HG02938 (cell line): ENCODE measurements at regions not wholly inside any gene's neighbourhood (a gene's known extent, or its start where the extent isn't known, plus 50 kb on each side); places are given as distances from the start of the nearest gene placed in this dataset.

Experiments
- ATAC-seq: cut with Tn5 transposase; IDR thresholded peaks from one replicate; pipeline ENCODE4 v1.9.1; 2021; ENCODE audit warnings: mild to moderate bottlenecking, moderate library complexity; ENCODE audit not compliant: unreplicated experiment

DNA sequence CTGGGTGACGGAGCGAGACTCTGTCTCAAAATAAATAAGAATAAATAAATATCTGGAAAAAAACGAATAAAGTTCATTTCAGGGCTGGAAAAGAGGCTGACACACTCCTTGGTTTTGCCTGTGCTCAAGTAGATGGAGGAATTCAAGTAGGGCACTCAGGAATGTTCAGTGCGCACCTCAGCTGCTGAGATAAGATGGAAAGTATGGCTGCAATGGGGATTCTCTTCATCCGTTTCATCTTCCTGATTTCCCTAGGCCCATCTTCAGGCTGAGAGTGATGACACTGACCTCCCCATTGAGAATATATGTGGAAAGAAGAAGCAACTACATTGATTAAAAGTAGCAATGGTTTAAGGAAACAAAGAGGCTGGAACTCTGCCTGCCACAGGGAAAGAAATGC, 130.5 kb upstream of the ZNF644 start:
- ATAC-seq, result no peak

DNA sequence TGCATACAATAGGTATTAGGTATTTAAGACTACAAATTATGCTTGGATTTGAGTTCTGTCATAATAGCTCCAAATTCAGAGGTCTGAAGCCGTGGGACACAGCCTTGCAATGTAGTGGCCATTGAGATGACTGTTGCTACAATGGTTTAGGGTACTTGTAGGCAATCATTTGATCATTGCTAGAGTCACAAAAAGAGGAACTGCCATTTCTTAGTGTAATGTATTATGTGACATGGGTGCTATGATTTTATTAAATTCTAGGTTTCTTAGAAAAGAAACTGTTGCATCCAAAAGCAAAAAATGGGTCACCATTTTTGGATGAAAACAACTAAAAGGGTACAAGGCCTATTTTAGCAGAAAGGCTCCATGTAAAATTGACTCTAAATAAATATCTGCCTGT, 129.9 kb upstream of the ZNF644 start:
- no peak for ATAC-seq

- ATAC-seq, result no peak
Measured at GRCh38 chr1:91148641-91149069, 126.8 kb upstream of the ZNF644 start.

DNA sequence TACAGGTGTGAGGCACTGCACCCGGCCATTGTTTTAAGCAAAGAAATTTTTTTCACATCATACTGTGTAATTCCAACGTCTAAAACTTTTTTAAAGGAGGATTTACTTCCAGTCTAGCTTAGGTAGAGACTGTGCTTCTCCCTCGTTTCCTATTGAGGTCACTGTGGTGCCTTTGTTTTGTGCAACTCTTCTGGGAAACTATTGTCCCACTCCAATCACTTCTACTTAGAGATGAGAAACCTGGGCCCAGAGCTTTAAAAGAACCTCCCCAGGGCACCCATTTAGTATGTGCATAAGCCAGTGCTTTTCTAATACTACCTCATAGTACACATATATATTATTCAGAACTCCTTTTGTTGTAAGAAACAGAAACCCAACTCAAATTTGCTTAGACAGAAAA, 120.0 kb upstream of the ZNF644 start:
- ATAC-seq, result no peak

- no peak for ATAC-seq
Measured at GRCh38 chr1:91138959-91139358, 117.1 kb upstream of the ZNF644 start.

DNA sequence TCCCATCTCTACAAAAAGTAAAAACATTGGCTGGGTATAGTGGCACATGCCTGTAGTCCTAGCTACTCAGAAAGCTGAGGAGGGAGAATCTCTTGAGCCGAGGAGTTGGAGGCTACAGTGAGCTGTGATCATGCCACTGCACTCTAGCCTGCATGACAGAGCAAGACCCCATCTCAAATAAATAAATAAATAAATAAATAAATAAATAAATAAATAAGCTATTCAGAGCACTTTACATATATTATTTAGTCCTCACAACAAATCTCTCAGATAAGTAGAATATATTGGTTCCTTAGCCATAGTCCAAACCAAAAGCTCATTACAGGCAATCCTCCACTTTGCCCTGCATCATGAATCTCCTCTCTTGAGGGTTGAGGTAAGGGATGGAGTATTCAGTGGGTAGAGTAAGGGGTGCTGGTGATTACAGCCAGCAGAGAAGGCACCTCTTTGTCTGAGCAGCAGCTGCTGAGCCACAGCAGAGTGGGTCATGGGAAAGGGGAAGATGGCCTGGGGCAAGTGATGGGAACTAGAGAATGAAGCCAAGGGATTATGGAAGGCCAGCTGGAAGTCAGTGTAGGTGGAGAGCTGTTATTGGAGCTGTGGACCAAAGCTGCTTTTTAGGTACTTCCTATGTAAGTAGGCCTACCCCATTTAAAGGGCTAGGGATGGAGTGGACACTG, 115.5 kb upstream of the ZNF644 start:
- no peak for ATAC-seq

DNA sequence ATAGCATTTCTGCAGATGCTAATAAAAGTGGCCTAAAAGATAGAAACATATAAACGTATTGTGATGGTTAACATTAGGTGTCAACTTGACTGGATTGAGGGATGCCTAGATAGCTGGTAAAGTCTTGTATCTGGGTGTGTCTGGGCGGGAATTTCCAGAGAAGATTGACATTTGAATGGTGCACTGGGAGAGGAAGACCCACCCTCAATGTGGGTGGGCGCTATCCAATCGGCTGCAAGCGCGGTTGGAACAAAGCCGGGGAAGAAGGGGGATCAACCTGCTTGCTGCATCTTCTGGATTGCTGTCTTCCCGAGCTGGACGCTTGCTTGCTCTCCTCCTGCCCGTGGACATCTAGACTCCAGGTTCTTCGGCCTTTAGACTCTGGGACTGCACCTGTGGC, 114.0 kb upstream of the ZNF644 start:
- ATAC-seq, result no peak

GRCh38 chr1:91133248-91133647, 111.4 kb upstream of the ZNF644 start:
- ATAC-seq, result no peak

DNA sequence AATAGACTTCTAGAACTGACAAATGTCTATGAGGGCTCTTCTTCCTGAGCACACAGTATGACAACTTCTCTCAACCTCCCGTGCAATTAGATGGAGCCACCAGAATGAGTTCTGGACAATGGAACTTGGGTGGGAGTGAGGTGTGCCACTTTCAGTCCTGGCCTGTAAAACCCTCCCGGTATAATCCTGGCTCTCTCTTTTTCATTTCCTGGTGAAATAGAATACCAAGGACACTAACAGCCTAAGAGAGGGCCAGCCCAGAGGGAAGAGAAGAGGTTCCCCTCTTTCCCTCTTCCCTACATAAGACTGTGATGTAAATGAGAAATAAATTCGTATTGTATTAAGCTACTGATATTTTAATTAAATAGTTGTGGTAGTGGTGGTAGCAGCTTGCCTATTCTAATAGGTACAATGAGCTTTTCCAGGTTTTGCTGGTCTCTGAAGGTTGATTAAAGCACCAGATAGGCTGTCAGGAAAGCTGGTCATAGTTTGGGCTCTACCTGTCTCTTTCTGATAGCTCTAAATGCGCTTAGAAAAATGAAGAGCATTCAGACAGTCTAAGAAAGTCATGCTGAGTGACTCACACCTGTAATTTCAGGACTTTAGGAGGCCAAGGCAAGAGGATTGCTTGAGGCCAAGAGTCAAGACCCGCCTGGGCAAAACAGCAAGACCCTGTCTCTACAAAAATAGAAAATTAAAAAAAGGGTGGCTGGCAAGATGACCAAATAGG, 108.6 kb upstream of the ZNF644 start:
- ATAC-seq, result no peak

GRCh38 chr1:91129458-91129857, 107.6 kb upstream of the ZNF644 start:
- no peak for ATAC-seq

- ATAC-seq, result no peak
Measured at GRCh38 chr1:91129017-91129416, 107.2 kb upstream of the ZNF644 start.

DNA sequence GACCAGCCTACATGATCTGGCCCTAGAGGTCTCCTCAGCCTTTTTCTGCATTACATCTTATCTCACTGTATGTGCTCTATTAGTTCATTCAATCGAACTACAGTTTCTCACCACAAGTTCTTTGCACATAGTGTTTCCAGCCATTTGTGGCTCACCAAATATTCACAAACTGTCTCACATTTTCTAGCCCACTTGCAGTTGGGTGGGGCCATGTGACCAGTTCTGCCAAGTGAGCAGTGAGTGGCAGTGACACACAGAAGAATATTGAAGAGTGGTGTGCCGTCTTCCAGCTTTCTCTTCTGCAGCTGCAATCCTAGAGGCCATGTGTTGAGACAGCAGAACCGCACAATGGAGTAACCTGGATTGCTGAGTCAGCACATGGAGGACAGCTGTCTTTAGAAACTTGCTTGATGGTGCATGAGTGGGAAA, 103.2 kb upstream of the ZNF644 start:
- no peak for ATAC-seq

GRCh38 chr1:91124290-91124985, 102.6 kb upstream of the ZNF644 start:
- ATAC-seq, result no peak

DNA sequence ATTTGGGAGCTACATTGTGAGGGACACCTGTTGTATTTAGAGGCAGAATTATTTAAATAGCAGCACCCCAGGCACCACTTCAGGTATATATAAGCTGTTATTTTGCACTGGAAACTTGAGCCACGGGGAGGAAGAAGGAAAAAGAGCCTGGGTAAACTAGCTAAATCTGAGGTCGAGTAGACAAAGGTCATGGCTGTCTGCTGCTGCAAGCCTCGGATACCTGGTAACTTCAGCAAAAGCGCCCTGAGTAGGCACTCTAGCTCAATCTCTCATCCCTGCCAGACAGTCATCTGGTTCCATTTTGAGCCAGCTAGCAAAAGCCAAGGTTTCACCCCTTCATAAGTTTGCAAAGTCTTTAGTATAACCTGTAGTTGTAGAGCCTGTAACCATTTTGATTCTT, 101.9 kb upstream of the ZNF644 start:
- ATAC-seq, result no peak

GRCh38 chr1:91123319-91123718, 101.5 kb upstream of the ZNF644 start:
- ATAC-seq, result no peak

- ATAC-seq, result no peak
Measured at GRCh38 chr1:91122106-91122717, 100.4 kb upstream of the ZNF644 start.

GRCh38 chr1:91121366-91121765, 99.5 kb upstream of the ZNF644 start:
- no peak for ATAC-seq

DNA sequence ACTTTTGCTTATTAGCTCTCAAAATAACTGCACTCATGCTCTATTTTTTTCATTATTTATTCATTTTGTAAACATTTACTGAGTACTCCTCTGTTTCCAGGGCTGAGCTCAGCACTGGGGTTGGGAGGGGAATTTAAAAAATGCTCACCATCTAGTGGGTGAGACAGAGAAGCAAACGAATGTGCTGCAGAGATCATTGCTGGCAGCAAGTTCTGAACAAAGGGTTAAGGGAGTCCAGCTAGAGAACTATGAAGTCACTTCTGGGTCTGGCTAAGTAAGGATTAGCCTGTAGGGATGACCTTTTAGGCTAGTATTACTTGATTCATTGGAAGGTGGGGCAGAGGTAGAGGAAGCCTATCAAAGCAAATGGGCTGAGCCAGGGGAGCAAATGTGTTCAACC, 99.1 kb upstream of the ZNF644 start:
- ATAC-seq, result no peak

DNA sequence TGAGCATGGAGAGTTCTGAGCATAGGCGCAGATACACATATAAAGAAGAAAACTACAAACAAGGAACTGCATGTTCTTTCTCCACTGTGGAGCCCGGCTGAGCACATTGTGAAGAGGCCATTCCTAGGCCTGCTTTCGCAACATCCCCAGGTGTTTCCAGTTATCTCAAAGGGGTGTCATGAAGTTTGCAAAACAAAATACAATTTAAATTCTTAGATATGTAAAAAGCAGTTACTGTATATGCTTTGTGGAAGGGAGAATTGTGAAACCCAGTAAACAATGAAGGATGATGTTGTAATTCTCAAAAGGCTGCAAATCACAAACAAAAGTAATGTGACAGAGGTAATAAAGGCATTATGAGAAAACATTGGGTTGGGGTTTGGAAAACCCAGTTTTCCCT, 98.6 kb upstream of the ZNF644 start:
- no peak for ATAC-seq

GRCh38 chr1:91104712-91105111, 82.9 kb upstream of the ZNF644 start:
- no peak for ATAC-seq

GRCh38 chr1:91101328-91101727, 79.5 kb upstream of the ZNF644 start:
- ATAC-seq, result no peak
